ENCODE measurements at regions not wholly inside any gene's neighbourhood (a gene's known extent, or its start where the extent isn't known, plus 50 kb on each side); places are given as distances from the start of the nearest gene placed in this dataset.

- Histone ChIP-seq H3K27me3 (ENCODE audit: insufficient read depth, low read length) (no peaks in the 10 kb centered on the region), H3K9me3 (ENCODE audit: low read length) (no peaks in the 10 kb centered on the region), H3K36me3 (ENCODE audit: insufficient read depth, low read length) (no peaks in the 10 kb centered on the region), H3K4me3 (ENCODE audit: low read depth, low read length, poor library complexity, severe bottlenecking) (no peak overlapping the region), H3K9ac (ENCODE audit: low read length) (no peak overlapping the region), H2AFZ (ENCODE audit: low read length) (no peak overlapping the region), H4K20me1 (ENCODE audit: insufficient read depth, low read length) (no peaks in the 10 kb centered on the region), H3K9me2 (ENCODE audit: low read depth, low read length) (no peaks in the 10 kb centered on the region), H3K79me2 (ENCODE audit: insufficient read depth, low read length) (no peaks in the 10 kb centered on the region), H3K4me2 (ENCODE audit: low read length) (no peak overlapping the region), H3F3A (ENCODE audit: insufficient read depth, low read length) (no peaks in the 10 kb centered on the region), H3K4me1 (ENCODE audit: insufficient read depth, low read length, severe bottlenecking) (no peaks in the 10 kb centered on the region), H3K27ac (ENCODE audit: low read depth, low read length, poor library complexity, severe bottlenecking) (no peak overlapping the region)
- TF ChIP-seq CTCF (IDR thresholded peaks at IDR 0.05; ENCODE audit: low read length) (no peak), EZH2 (IDR thresholded peaks at IDR 0.05; ENCODE audit: borderline replicate concordance, low read length) (no peak)
These were observed 432.4 kb upstream of the PMFBP1 start for GRCh38 chr16:72604375-72604774.

- H3K36me3 ChIP-seq (ENCODE audit: insufficient read depth, low read length): no peaks in the 10 kb centered on the region
- H3K27me3 ChIP-seq (ENCODE audit: insufficient read depth, low read length): no peaks in the 10 kb centered on the region
- no peak overlapping the region for H3K9ac ChIP-seq (ENCODE audit: low read length)
- no peak overlapping the region for H3K4me2 ChIP-seq (ENCODE audit: low read length)
- TF ChIP-seq CTCF (IDR thresholded peaks at IDR 0.05; ENCODE audit: low read length) (no peak), EZH2 (IDR thresholded peaks at IDR 0.05; ENCODE audit: borderline replicate concordance, low read length) (no peak)
- no peak overlapping the region for H3K27ac ChIP-seq (ENCODE audit: low read depth, low read length, poor library complexity, severe bottlenecking)
- H3K4me1 ChIP-seq (ENCODE audit: insufficient read depth, low read length, severe bottlenecking): no peaks in the 10 kb centered on the region
- no peaks in the 10 kb centered on the region for H3F3A ChIP-seq (ENCODE audit: insufficient read depth, low read length)
- no peak overlapping the region for H3K4me3 ChIP-seq (ENCODE audit: low read depth, low read length, poor library complexity, severe bottlenecking)
- H3K9me3 ChIP-seq (ENCODE audit: low read length): no peaks in the 10 kb centered on the region
- no peaks in the 10 kb centered on the region for H3K79me2 ChIP-seq (ENCODE audit: insufficient read depth, low read length)
- H3K9me2 ChIP-seq (ENCODE audit: low read depth, low read length): no peaks in the 10 kb centered on the region
- no peak overlapping the region for H2AFZ ChIP-seq (ENCODE audit: low read length)
- no peaks in the 10 kb centered on the region for H4K20me1 ChIP-seq (ENCODE audit: insufficient read depth, low read length)
These were observed 430.5 kb upstream of the PMFBP1 start for GRCh38 chr16:72602499-72602898.

GRCh38 chr16:72598696-72599095, 426.7 kb upstream of the PMFBP1 start:
- Histone ChIP-seq H3K4me3 (ENCODE audit: low read depth, low read length, poor library complexity, severe bottlenecking) (no peak overlapping the region), H3K27ac (ENCODE audit: low read depth, low read length, poor library complexity, severe bottlenecking) (no peak overlapping the region), H3F3A (ENCODE audit: insufficient read depth, low read length) (no peaks in the 10 kb centered on the region), H3K79me2 (ENCODE audit: insufficient read depth, low read length) (no peaks in the 10 kb centered on the region), H3K9me3 (ENCODE audit: low read length) (no peaks in the 10 kb centered on the region), H3K9ac (ENCODE audit: low read length) (no peak overlapping the region), H2AFZ (ENCODE audit: low read length) (no peak overlapping the region), H3K36me3 (ENCODE audit: insufficient read depth, low read length) (no peaks in the 10 kb centered on the region), H3K4me1 (ENCODE audit: insufficient read depth, low read length, severe bottlenecking) (no peaks in the 10 kb centered on the region), H3K4me2 (ENCODE audit: low read length) (no peak overlapping the region), H3K9me2 (ENCODE audit: low read depth, low read length) (no peaks in the 10 kb centered on the region), H4K20me1 (ENCODE audit: insufficient read depth, low read length) (no peaks in the 10 kb centered on the region), H3K27me3 (ENCODE audit: insufficient read depth, low read length) (no peaks in the 10 kb centered on the region)
- TF ChIP-seq EZH2 (IDR thresholded peaks at IDR 0.05; ENCODE audit: borderline replicate concordance, low read length) (no peak), CTCF (IDR thresholded peaks at IDR 0.05; ENCODE audit: low read length) (no peak)

Measured in OCI-LY1 (cell line).